HG03175 (cell line): ENCODE measurements at regions not wholly inside any gene's neighbourhood (a gene's known extent, or its start where the extent isn't known, plus 50 kb on each side); places are given as distances from the start of the nearest gene placed in this dataset.
"Not testable (repeated sequence)": the region's sequence is repeated elsewhere in the genome, so short reads cannot be mapped to it uniquely, and the experiment has no call there.

Experiments used
- ATAC-seq: cut with Tn5 transposase; IDR thresholded peaks from one replicate; pipeline ENCODE4 v1.9.1; 2021; ENCODE audit warnings: mild to moderate bottlenecking, moderate library complexity; ENCODE audit not compliant: unreplicated experiment

DNA sequence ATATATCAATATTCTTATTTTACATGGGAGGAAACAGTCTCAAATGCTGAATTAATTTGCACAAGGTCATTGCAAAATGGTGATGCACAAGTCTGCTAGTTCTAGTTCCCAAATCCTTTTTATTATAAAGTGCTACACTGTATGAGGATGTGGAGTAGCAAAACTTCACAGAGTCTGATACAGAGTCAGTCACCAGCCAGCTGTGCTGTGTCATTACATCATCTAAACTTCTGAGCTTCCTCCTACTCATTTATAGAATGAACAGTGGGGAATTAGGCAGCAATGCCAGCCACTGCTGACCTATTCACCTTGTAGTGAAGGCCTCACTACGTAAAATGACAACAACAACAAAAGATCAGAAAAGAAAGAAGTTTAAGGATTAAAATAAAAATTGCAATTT lies 357.8 kb downstream of the TMEM167A start:
- peak; percentile 66 for ATAC-seq

DNA sequence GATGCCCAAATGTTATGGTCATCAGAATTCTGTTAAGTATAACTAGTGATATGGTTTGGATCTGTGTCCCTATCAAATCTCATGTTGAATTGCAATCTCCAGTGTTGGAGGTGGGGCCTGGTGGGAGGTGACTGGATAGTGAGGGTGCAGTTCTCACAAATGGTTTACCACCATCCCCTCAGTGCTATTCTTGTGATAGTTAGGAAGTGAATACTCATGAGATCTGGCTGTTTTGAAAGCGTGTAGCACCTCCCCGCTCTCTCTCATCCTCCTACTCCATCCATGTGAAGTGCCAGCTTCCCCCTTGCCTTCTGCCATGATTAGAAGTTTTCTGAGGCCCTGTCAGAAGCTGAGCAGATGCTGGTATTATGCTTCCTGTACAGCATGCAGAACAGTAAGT lies 359.5 kb downstream of the TMEM167A start:
- no peak for ATAC-seq

DNA sequence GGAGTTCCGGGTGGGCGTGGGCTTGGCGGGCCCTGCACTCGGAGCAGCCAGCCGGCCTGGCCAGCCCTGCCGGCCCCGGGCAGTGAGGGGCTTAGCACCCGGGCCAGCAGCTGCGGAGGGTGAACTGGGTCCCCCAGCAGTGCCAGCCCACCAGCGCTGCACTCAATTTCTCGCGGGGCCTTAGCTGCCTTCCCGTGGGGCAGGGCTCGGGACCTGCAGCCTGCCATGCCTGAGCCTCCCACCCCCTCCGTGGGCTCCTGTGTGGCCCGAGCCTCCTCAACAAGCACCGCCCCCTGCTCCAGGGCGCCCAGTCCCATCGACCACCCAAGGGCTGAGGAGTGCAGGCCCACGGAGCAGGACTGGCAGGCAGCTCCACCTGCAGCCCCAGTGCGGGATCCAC lies 362.5 kb downstream of the TMEM167A start:
- not testable (repeated sequence) for ATAC-seq

DNA sequence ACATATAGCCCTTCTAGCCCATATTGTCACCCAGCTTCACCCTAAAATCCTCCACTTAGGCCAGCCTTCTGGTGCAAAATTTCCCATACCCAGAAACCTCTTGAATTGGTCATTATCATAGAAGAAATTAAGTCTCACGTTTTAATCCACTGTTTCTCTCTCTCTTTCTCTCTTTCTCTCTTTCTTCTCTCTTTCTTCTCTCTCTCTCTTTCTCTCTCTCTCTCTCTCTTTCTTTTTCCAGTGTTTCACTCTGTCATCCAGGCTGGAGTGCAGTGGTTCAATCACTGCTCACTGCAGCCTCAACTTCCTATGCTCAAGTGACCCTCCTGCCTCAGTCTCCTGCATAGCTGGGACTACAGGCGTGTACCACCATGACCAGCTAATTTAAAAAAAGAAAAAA lies 363.4 kb downstream of the TMEM167A start:
- ATAC-seq: no peak

DNA sequence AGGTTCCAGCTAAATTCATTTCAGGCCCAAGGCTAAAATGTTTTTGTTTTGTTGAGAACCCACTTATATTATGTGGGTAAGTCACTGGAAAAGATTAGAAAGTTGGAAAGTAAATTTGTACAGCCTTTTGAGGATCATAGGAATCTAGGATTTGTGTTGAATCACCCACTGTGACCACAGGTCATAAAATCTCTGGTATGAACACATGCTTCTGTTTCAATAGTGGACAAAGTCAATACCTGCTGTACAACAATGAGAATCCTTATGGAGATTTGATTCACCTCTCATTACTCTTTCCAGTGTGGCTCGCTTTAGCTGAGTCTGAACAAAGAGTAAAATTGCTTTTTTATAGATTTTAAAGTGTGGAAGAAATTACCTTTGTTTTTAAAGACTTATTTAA lies 369.5 kb downstream of the TMEM167A start:
- ATAC-seq: no peak

DNA sequence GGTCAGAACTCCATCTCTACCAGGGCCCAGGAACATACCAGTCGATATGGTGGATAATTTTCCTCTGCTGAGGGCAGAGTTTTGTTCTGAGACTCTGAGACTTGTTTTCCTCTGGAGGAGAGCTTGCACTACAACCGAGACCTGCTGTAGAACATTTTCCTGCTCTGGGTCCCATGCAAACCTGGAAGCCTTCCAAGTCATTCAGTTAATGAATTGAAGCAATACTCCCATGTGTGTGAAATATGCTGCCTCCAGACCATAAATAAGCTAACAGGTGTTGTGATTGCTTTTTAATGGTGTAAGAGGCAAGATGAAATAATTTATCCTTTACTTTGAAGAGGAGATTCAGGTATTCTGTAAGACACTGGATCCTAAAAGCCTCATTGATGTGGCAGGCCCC lies 372.8 kb downstream of the TMEM167A start:
- ATAC-seq: no peak

DNA sequence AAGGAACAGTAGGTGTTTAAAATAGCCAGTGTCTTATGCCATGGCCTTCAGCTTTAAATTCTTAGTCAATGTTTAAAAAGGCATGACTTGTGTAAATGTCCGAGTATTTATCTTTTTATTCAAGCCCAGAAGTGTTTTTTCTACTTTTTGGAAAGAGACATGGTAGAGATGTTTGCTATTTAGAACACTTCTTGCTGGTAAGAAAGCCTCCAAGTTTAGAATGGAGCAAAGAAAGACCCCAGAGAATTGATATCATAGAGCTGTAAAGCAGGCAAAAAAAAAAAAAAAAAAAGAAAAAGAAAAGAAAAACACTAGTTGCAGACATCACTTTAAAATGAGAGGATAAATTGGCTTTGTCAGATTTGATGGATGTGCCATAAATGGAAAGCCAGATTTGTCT lies 375.1 kb downstream of the TMEM167A start:
- no peak for ATAC-seq

DNA sequence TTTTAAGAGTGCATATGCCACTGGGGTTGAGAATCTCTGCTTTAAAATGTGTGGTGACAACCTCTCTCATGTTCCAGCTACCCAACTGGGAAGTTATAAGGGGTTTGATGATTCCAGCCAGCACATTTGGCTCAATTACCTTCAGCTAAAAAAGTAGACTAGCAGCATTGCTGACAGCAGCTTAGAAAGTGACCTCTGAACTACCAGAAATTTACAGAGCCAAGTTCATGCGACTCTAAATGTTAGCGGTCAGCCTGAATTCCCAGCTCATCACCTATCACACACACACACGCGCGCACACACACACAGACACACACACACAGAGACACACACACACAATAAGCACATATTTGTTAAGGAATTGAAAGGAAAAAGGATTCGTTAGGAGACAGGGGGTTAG lies 377.5 kb downstream of the TMEM167A start:
- ATAC-seq: no peak

DNA sequence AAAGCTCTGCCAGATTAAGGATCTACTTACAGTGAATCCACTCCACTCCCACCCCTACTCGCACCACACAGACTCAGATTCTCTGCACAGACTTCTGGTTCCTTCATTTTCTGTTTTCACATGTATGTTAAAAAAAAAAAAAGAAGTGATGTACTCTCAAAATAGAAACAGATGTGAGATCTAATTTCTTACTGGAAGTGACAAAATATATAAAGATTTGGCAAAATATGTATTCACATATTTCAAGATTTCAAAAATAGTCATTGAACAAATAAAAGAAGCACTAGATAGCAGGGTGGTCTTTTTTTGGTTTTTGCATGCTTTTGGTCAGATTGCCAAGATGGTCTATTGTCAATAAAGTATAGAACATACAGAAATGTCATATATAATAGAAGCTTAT lies 379.2 kb downstream of the TMEM167A start:
- no peak for ATAC-seq

DNA sequence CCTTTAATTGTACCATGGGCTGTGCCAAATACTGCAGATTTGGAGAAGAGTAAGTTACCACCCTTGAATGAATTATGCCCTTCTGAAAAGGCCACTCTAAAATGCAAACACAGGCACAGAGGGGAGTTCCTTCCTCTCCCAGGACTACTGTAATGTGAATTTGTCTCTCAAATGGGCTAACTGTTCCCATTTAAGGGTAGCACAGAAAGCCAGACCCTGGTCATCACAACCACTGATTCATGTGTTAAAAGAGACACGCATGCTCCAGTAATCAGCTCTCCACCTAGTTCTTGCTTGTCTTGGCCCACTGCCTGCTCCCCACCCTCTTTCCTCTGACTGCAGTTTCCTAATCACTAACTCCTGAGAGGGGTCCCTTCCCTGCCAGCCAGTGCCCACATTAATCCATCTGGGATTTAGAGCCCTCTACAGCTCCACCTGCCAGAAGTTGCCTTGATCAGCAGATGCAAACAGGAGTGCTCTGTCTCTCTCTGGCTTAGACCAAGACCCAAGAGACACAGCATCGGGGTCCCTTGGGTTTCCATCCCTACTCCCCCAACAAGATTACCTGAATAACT lies 382.4 kb downstream of the TMEM167A start:
- no peak for ATAC-seq

DNA sequence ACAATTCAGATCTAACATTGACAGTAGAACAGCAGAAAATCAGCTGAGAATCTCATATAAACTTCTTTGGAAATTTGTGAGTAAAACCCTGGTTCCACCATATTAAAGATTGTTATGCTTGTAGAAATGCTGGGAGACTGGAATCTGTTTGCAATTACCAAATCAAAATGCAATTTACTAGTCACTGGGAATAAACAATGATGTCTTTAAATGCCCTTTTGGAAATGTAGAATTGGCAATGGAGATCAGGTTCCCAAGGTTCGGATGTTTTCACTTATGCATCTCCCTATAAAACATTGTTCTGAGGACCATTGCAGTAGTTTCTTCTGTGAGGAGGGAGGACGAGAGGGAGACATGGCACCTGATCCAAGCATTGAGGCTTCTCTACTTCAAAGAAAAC lies 384.4 kb downstream of the TMEM167A start:
- ATAC-seq: no peak

DNA sequence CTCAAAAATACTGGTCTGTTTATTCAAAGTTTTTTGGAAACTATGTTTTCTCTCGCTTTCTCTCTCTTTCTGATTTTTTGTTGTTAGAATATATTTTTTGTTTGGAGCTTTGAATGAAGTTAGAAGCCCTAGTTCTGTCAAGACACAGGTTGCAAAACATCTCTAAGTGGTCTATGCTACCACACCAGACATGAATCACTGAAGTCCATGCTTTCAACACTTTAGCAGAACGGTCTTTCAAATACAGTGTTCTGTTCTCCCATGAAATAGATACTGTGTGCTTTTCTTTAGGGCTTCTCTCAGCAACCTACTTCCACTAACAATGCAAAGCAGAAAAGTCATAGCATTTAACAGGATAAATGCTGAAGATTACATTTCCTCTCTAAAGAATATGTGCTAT lies 392.5 kb downstream of the TMEM167A start:
- ATAC-seq: no peak

DNA sequence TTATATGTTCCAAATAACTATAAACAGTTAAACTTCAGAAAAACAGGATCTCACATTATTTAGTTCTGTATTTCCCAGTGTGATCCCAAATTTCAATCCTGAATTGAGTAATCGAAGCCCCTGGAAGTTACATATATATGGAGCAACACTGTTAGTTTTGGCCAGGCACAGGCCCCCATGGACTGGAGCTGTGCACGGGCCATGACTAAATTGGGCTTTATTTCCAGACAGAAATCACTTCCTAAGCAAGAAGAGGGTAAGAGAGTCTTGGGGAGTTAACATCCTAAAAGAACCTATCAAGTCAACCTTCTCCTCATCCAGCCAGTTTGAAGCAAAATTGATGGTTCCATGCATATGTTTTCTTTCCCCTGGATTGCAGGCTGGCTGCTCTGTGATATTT lies 393.0 kb downstream of the TMEM167A start:
- no peak for ATAC-seq

DNA sequence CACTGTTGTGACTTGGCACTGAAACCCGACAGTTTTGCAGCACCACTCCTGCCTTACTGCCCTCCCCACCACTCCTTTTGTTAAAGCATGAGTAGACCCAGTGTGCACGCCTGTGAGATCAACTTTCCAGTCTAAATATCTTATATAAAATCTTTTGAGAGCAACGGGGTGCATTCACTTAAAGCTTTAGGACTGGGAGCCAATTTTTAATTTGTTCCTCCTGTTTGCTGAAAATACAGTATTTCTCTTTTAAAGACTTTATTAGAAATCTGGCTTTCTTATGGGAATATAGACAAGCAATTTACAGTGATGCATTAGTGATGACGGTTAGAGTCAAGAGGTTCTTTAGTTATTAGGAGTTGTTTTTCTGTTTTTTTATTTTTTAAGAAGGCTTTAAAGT lies 397.5 kb downstream of the TMEM167A start:
- no peak for ATAC-seq

DNA sequence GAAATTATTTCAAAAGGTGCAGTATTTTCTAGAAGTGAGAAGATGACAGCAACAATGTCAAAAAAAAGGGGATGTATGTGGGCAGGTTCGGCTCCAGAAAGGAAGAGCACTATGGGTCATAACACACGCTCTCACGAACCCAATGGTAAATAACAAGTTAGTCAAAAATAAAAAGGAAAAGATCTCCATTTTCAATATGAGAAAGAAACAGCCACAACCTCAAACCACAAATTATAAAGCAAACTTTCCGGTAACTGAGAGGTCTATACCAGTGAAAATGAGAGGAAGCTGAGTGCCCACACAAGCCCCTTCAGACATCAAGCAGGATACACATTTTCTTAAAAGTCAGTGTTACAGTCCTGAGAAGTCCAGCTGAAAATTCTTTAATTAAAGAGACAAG lies 398.5 kb upstream of the RPS23 start:
- no peak for ATAC-seq

DNA sequence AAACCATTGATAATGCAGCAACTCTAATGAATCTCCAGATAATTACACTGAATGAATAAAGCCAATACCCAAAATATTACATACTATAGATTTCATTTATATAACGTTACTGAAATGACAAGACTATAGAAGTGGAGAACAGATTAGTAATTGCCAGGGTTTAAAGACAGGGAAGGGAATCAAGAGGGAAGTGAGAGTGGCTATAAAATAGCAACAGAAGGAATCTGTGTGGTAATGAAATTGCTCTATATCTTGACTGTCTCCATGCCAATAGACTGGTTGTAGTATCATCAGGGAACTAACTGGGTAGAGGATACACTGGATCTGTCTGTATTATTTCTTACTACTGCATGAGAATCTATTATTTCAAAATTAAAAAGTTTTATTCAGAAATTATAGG lies 396.5 kb upstream of the RPS23 start:
- no peak for ATAC-seq

DNA sequence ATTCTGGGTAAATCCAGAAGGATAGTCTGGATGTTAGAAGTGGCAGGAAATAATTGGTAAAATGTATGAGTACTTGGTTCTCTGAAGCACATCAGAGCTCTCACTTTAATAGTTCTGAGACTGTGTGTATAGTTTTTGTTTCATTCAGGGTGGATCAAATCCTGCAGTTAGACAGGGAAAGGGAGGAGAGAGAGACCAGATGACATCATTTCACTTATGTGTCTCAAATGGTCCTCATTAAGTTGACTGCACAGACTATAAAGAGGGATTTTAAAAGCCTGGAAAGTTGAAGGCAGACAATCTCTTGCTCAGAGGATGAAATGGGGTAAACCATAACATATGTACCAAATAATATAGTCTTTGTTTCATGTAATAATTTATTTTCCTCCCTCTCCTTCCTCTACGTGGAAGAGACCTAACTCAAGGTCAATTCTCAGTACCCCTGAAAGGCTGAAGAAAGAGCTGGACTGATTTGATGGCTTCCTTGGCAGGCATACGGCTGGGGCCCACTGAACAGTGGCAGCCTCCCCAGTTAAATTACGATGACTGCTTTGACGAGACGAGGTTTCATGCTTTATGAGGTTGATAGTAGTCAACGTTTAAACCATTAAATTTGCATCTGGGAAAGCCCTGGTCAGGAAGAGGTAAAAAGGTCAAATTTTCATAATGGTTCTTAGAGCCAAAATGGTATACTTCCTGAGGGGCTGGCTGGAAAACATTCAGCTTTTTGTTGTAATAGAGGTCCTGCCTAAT lies 395.1 kb upstream of the RPS23 start:
- ATAC-seq: no peak

DNA sequence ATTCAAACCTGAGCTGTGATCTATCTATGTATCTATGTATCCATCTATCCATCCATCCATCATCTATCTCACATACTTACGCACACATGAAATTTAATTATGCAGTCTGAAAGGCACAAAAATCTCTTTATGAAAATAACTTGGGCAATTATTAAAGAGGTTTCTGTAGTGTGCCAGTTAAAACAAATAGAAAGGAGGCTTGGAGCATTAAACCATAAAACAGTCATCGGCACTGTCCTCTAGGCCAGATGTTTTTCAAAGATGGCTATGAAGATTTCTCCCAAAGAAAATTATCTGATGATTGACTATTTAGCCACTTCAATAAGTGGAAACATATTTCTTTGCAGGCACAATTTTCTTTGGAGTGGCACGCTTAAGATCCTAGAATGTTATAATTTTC lies 392.5 kb upstream of the RPS23 start:
- no peak for ATAC-seq

DNA sequence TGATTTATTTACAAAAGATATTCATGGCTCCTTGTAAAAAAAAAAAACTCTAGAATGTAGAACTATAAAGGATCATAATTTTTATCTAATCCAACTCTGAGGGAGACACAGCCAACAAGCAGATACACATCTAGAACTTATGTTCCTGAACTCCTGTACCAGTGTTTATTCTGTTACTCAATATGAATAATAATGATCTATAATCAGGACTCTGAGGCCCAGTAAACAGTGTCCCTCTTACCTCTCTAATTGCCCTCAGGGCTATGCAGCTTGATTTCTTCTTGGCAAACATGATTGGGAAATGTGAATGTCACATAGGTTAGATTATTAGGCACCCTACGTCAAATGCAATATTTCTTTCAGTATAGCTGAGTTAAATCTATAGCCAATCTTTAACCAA lies 391.6 kb upstream of the RPS23 start:
- ATAC-seq: no peak

DNA sequence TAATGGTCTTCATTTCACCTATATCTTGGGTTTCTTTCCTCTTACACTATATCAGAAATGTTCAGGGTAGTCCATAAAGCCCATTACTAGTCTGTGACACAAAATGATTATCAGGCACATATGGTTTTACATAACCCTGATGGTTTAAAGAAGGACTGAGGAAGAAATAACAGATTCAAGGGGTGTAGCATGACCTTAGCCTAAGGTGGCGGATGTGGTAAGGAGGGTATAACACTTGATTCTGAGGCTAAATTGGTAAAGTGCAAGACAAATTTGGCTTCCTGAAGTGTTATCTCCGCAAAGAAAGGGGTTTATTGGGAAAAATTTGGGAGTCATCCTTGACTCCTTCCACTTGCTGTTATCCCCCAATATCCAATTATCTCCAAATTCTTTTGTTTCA lies 388.2 kb upstream of the RPS23 start:
- ATAC-seq: no peak

DNA sequence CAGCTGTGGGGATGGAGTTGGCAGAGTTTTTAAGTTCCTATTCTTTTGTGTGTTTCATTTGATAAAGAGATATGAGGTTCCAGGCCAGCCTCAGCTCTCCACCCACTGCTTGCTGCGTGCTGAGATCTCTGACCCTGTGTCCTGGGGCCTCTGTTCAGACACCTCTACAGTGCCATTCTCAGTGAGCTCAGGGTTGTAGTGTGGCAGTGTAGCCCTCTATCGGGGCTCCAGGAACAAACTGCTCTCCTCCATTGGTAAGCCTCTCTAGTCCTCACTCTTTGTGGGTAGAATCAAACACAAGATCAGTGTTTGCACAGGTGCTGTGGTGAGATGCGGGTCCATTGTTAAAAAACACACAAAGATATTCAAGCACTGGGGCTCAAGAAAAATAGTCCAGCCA lies 386.6 kb upstream of the RPS23 start:
- ATAC-seq: no peak

DNA sequence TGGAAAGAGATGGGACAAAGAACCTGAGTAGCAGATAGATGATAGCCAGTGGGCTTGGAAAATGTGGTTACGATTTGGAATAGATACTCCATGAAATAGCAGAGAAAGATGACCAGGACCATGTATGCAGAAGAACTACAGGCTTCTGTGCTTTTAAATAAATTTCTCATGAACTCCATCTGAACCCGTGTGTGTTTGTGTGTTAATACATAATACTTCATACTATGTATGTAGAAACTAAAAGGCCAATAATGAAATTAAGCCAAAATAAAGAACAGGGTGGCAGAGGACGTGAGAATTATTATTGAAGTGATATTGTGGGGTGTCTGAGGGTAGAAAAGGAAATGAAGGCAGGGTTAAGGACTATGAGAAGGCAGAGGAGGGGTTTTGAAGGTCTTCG lies 385.1 kb upstream of the RPS23 start:
- ATAC-seq: no peak

DNA sequence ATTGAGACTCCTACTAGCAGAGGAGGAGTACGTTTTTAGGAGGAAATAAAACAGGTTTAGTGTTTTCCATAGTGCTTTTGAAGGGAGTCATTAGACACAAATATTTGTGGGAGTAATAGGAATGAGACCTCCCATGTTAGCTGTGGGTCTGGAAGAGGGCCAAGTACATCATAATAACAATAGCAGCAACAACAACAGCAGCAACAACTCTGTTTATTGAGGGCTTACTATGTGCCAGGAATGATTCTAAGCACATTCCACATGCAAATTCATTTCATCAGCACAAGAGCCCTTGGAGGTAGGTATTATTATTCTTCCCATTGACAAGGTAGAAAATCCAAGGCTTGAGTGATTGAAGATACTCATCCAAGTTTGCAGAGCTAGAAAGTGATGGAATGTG lies 384.2 kb upstream of the RPS23 start:
- ATAC-seq: no peak
